RWPE1 (cell line): ENCODE measurements at regions not wholly inside any gene's neighbourhood (a gene's known extent, or its start where the extent isn't known, plus 50 kb on each side); places are given as distances from the start of the nearest gene placed in this dataset.
"Not testable (repeated sequence)": the region's sequence is repeated elsewhere in the genome, so short reads cannot be mapped to it uniquely, and the experiment has no call there.

Source experiments
- CTCF ChIA-PET: fragments of 350-600 bp; sonication (Branson Sonifier 250); formaldehyde crosslinking; extraction: SDS; loops from one replicate; lab custom pipeline; 2021; lab: Yijun Ruan, JAX
- POLR2A ChIA-PET: fragments of 400-600 bp; formaldehyde crosslinking; extraction: SDS; loops from one replicate; lab custom pipeline; 2020; ENCODE audit warnings: antibody characterized with exemption; ENCODE audit not compliant: low non-redundant PET; lab: Yijun Ruan, JAX
- DNase-seq: peaks from one replicate; pipeline ENCODE4 v3.0.0; 2012; ENCODE audit warnings: low spot score
- H3K27ac ChIP-seq: fragments of 450-650 bp; 2 replicates; pipeline ENCODE4 v1.5.1; 2017
- CTCF ChIP-seq: fragments of 450-650 bp; conservative IDR thresholded peaks from 2 replicates; pipeline ENCODE4 v1.5.1; 2017; ENCODE audit warnings: low read depth, mild to moderate bottlenecking

- ChIA-PET POLR2A (no interaction called here), CTCF (no interaction called here)
- H3K27ac ChIP-seq, result no peak overlapping the region
- DNase-seq, result no peak
- no peak for TF ChIP-seq CTCF
Observed at GRCh38 chr12:74595696-74596095, 58.1 kb downstream of the ATXN7L3B start.

- TF ChIP-seq CTCF, result no peak
- POLR2A ChIA-PET, result no interaction called here
- no peak for DNase-seq
- no peak overlapping the region for H3K27ac ChIP-seq
- CTCF ChIA-PET, result no interaction called here
Observed at GRCh38 chr12:74598819-74599218, 61.2 kb downstream of the ATXN7L3B start.

- CTCF ChIA-PET, result no interaction called here
- POLR2A ChIA-PET, result no interaction called here
Observed at GRCh38 chr12:74599932-74600331, 62.3 kb downstream of the ATXN7L3B start.

GRCh38 chr12:74600817-74601216 lies 63.2 kb downstream of the ATXN7L3B start:
- DNase-seq, H3K27ac ChIP-seq, POLR2A ChIA-PET, CTCF ChIA-PET: not testable (repeated sequence)

More at GRCh38 chr12:74599932-74600331, 62.3 kb downstream of the ATXN7L3B start:
- no peak for DNase-seq
- H3K27ac ChIP-seq, result no peak overlapping the region
- TF ChIP-seq CTCF, result no peak

GRCh38 chr12:74602881-74603672 lies 65.4 kb downstream of the ATXN7L3B start:
- no peak for DNase-seq
- POLR2A ChIA-PET, result no interaction called here

GRCh38 chr12:74608231-74608775 lies 70.7 kb downstream of the ATXN7L3B start:
- TF ChIP-seq CTCF, result no peak
- no peak overlapping the region for H3K27ac ChIP-seq
- POLR2A ChIA-PET, result no interaction called here
- no peak for DNase-seq
- CTCF ChIA-PET, result interaction anchor here (0.6 kb wide), 1 partner anchor 951 kb away, joined by 4 read pairs; no protein-coding TSS in a partner anchor

More at GRCh38 chr12:74602881-74603672, 65.4 kb downstream of the ATXN7L3B start:
- TF ChIP-seq CTCF, result no peak
- H3K27ac ChIP-seq, result no peak overlapping the region
- CTCF ChIA-PET, result no interaction called here

- H3K27ac ChIP-seq, result no peak overlapping the region
- no peak for DNase-seq
- ChIA-PET POLR2A (no interaction called here), CTCF (no interaction called here)
- TF ChIP-seq CTCF, result no peak
Observed at GRCh38 chr12:74610711-74611110, 73.1 kb downstream of the ATXN7L3B start.
